ENCODE measurements at regions not wholly inside any gene's neighbourhood (a gene's known extent, or its start where the extent isn't known, plus 50 kb on each side); places are given as distances from the start of the nearest gene placed in this dataset.

- FAIRE-seq: no peak
These were observed 172.1 kb upstream of the MITF start for GRCh38 chr3:69567023-69567709.

GRCh38 chr3:69566275-69566674 is 173.0 kb upstream of the MITF start:
- FAIRE-seq: no peak

- no peak for FAIRE-seq
These were observed 173.9 kb upstream of the MITF start for GRCh38 chr3:69565316-69565715.

- no peak for FAIRE-seq
These were observed 175.3 kb upstream of the MITF start for GRCh38 chr3:69563981-69564380.

- no peak for FAIRE-seq
These were observed 176.1 kb upstream of the MITF start for GRCh38 chr3:69563151-69563550.

GRCh38 chr3:69562020-69562419 is 176.1 kb upstream of the FRMD4B start:
- FAIRE-seq: no peak

GRCh38 chr3:69560818-69561217 is 174.9 kb upstream of the FRMD4B start:
- FAIRE-seq: no peak

GRCh38 chr3:69560116-69560515 is 174.2 kb upstream of the FRMD4B start:
- no peak for FAIRE-seq

- no peak for FAIRE-seq
These were observed 173.0 kb upstream of the FRMD4B start for GRCh38 chr3:69558912-69559311.

GRCh38 chr3:69554576-69554975 is 168.7 kb upstream of the FRMD4B start:
- FAIRE-seq: no peak

GRCh38 chr3:69553888-69554287 is 168.0 kb upstream of the FRMD4B start:
- FAIRE-seq: no peak

- no peak for FAIRE-seq
These were observed 161.6 kb upstream of the FRMD4B start for GRCh38 chr3:69547461-69547880.

GRCh38 chr3:69542805-69543429 is 157.0 kb upstream of the FRMD4B start:
- FAIRE-seq: no peak

GRCh38 chr3:69542089-69542804 is 156.4 kb upstream of the FRMD4B start:
- FAIRE-seq: no peak

- no peak for FAIRE-seq
These were observed 155.8 kb upstream of the FRMD4B start for GRCh38 chr3:69541711-69542088.

- FAIRE-seq: no peak
These were observed 155.1 kb upstream of the FRMD4B start for GRCh38 chr3:69540706-69541581.

- no peak for FAIRE-seq
These were observed 153.2 kb upstream of the FRMD4B start for GRCh38 chr3:69539134-69539533.

- FAIRE-seq: no peak
These were observed 152.4 kb upstream of the FRMD4B start for GRCh38 chr3:69538281-69538680.

- no peak for FAIRE-seq
These were observed 150.6 kb upstream of the FRMD4B start for GRCh38 chr3:69536306-69537020.

- FAIRE-seq: no peak
These were observed 149.7 kb upstream of the FRMD4B start for GRCh38 chr3:69535613-69536012.

GRCh38 chr3:69532547-69533224 is 146.8 kb upstream of the FRMD4B start:
- FAIRE-seq: no peak

Data from A204.1 (cell line).